ENCODE measurements at regions not wholly inside any gene's neighbourhood (a gene's known extent, or its start where the extent isn't known, plus 50 kb on each side); places are given as distances from the start of the nearest gene placed in this dataset.

GRCh38 chr21:28235169-28235895 lies 757.3 kb downstream of the LTN1 start:
- peak; percentile 36; the same call in 1 of the 2 replicates for TF ChIP-seq CTCF (conservative IDR thresholded peaks at IDR 0.05; ENCODE audit: low read depth, low read length)
- TF ChIP-seq EZH2 (IDR thresholded peaks at IDR 0.05; ENCODE audit: borderline replicate concordance, low read depth, low read length, poor library complexity, severe bottlenecking) = no peak

Data from A673 (cell line).